Esophagus squamous epithelium (tissue), 5 donors: ENCODE measurements at regions not wholly inside any gene's neighbourhood (a gene's known extent, or its start where the extent isn't known, plus 50 kb on each side); places are given as distances from the start of the nearest gene placed in this dataset.

Source experiments
- DNase-seq: peaks from one replicate; lab custom pipeline; 2025; lab: John Stamatoyannopoulos, UW
- H3K27ac ChIP-seq, 4 donors: fragments of 200-600 bp; sonication (generic); one replicate each; pipeline ENCODE4 v1.5.1; 2016 to 2019; ENCODE audit warnings: mild to moderate bottlenecking in 1 of 4
- H3K27me3 ChIP-seq, 4 donors: fragments of 200-600 bp; sonication (generic); 1 replicate in 3 of 4; 2 replicates in 1 of 4; pipeline versions ENCODE4 v1.5.1 to v1.6.0; 2017 to 2021; ENCODE audit warnings: antibody characterized with exemption in 1 of 4
- H3K36me3 ChIP-seq, 3 donors: fragments of 200-600 bp; sonication (generic); one replicate each; pipeline ENCODE4 v1.5.1; 2016 to 2019
- H3K4me1 ChIP-seq, 3 donors: fragments of 200-600 bp; sonication (generic); one replicate each; pipeline ENCODE4 v1.5.1; 2017 to 2019
- H3K4me3 ChIP-seq, 4 donors: fragments of 200-600 bp; sonication (generic); 1 replicate in 3 of 4; 2 replicates in 1 of 4; pipeline ENCODE4 v1.5.1; 2016 to 2019; ENCODE audit warnings: mild to moderate bottlenecking in 2 of 4, moderate library complexity in 1 of 4
- H3K9me3 ChIP-seq, 3 donors: fragments of 200-600 bp; sonication (generic); one replicate each; pipeline ENCODE4 v1.5.1; 2016 to 2019
- CTCF ChIP-seq, 6 experiments: fragments of 450-650 bp in 4 of 6; fragments of 200-600 bp in 2 of 6; sonication (generic) in 2 of 6; IDR thresholded peaks; one replicate each; pipeline ENCODE4 v1.5.1; 2016 to 2019; ENCODE audit warnings: antibody characterized with exemption in 6 of 6, mild to moderate bottlenecking in 4 of 6, moderate library complexity in 4 of 6
- POLR2A ChIP-seq, 4 donors: fragments of 450-650 bp; IDR thresholded peaks; one replicate each; pipeline ENCODE4 v1.6.1; 2017; ENCODE audit warnings: antibody characterized with exemption in 4 of 4, mild to moderate bottlenecking in 4 of 4, moderate library complexity in 3 of 4
- WGBS, 2 donors: methylation state at CpG; one replicate each; pipeline ENCODE4 v1.1.5; 2018; 5-methylcytosine and 5-hydroxymethylcytosine counted together
- intact Hi-C: fragments of 100-400 bp; cut with DNase I; formaldehyde crosslinking; loops from one replicate; pipeline ENCODE4 v1.15.0; 2022
- donor health status: DM: yes; HTN: yes; CAD: no.

- no peak for TF ChIP-seq POLR2A (IDR thresholded peaks at IDR 0.05)
- TF ChIP-seq CTCF (IDR thresholded peaks at IDR 0.05) = no peak
These were observed 92.1 kb upstream of the FXR1 start for GRCh38 chr3:180820400-180820799.

GRCh38 chr3:180825964-180826363 is 86.5 kb upstream of the FXR1 start:
- Histone ChIP-seq H3K36me3 (no peaks in the 10 kb centered on the region), H3K9me3 (peaks cover 0 to 16% (median 0%) of the 10 kb centered on the region in 3 donors), H3K27me3 (no peaks in the 10 kb centered on the region), H3K27ac (no peak overlapping the region), H3K4me3 (no peak overlapping the region), H3K4me1 (no peaks in the 10 kb centered on the region)
- DNase-seq = no peak
- TF ChIP-seq POLR2A (IDR thresholded peaks at IDR 0.05) (no peak), CTCF (IDR thresholded peaks at IDR 0.05) (no peak)
- intact Hi-C loops = no loop called here
- 67 to 68% methylated on average over 2 of the region's 2 CpGs for WGBS, 2 donors

More at GRCh38 chr3:180820400-180820799, 92.1 kb upstream of the FXR1 start:
- no peaks in the 10 kb centered on the region for H3K36me3 ChIP-seq
- H3K4me1 ChIP-seq = no peaks in the 10 kb centered on the region
- no peak overlapping the region for H3K4me3 ChIP-seq
- no peaks in the 10 kb centered on the region for H3K9me3 ChIP-seq
- no peaks in the 10 kb centered on the region for H3K27me3 ChIP-seq
- DNase-seq = no peak
- WGBS, 2 donors = 86 to 91% methylated on average over 8 to 9 of the region's 15 CpGs
- intact Hi-C loops = no loop called here
- no peak overlapping the region for H3K27ac ChIP-seq

GRCh38 chr3:180827171-180827570 is 85.3 kb upstream of the FXR1 start:
- Histone ChIP-seq H3K4me3 (no peak overlapping the region), H3K27me3 (no peaks in the 10 kb centered on the region), H3K36me3 (no peaks in the 10 kb centered on the region), H3K9me3 (peaks cover 0 to 16% (median 0%) of the 10 kb centered on the region in 3 donors), H3K27ac (no peak overlapping the region), H3K4me1 (no peaks in the 10 kb centered on the region)
- intact Hi-C loops = no loop called here
- no peak for DNase-seq
- TF ChIP-seq CTCF (IDR thresholded peaks at IDR 0.05) (no peak), POLR2A (IDR thresholded peaks at IDR 0.05) (no peak)
- WGBS, 2 donors = 66 to 74% methylated on average over 3 of the region's 3 CpGs

- Histone ChIP-seq H3K36me3 (no peaks in the 10 kb centered on the region), H3K4me3 (no peak overlapping the region), H3K9me3 (peaks cover 0 to 16% (median 0%) of the 10 kb centered on the region in 3 donors), H3K27me3 (no peaks in the 10 kb centered on the region), H3K27ac (no peak overlapping the region), H3K4me1 (no peaks in the 10 kb centered on the region)
- WGBS, 2 donors = 88 to 93% methylated on average over 3 to 5 of the region's 36 CpGs
- intact Hi-C loops = no loop called here
- no peak for TF ChIP-seq CTCF (IDR thresholded peaks at IDR 0.05)
- no peak for TF ChIP-seq POLR2A (IDR thresholded peaks at IDR 0.05)
- no peak for DNase-seq
These were observed 84.3 kb upstream of the FXR1 start for GRCh38 chr3:180828001-180828720.

- DNase-seq = no peak
- WGBS, 2 donors = 80 to 94% methylated on average over 3 to 23 of the region's 43 CpGs
- Histone ChIP-seq H3K36me3 (no peaks in the 10 kb centered on the region), H3K27me3 (no peaks in the 10 kb centered on the region), H3K9me3 (peaks cover 0 to 16% (median 0%) of the 10 kb centered on the region in 3 donors), H3K4me3 (no peak overlapping the region), H3K27ac (no peak overlapping the region), H3K4me1 (no peaks in the 10 kb centered on the region)
- TF ChIP-seq CTCF (IDR thresholded peaks at IDR 0.05) (no peak), POLR2A (IDR thresholded peaks at IDR 0.05) (no peak)
- intact Hi-C loops = no loop called here
These were observed 83.6 kb upstream of the FXR1 start for GRCh38 chr3:180828723-180829408.
